IMR-90 (cell line): ENCODE measurements at regions not wholly inside any gene's neighbourhood (a gene's known extent, or its start where the extent isn't known, plus 50 kb on each side); places are given as distances from the start of the nearest gene placed in this dataset.

Experiments
- ATAC-seq: fragments of 200-7000 bp; cut with Tn5 transposase; 2 replicates; pipeline ENCODE4 v1.9.1; 2020; ENCODE audit warnings: low read depth, mild to moderate bottlenecking, moderate library complexity
- BruUV-seq: library from RNA; stranded (reverse); fragments of 400-500 nt; replicated peaks from 2 replicates; lab custom pipeline; 2021; lab: Mats Ljungman, UMichigan
- CTCF ChIA-PET: fragments of 300-600 bp; formaldehyde crosslinking; extraction: SDS; loops from one replicate; lab custom pipeline; 2021; ENCODE audit warnings: antibody characterized with exemption; lab: Yijun Ruan, JAX
- POLR2A ChIA-PET: fragments of 300-600 bp; sonication (Branson Sonifier 250); formaldehyde crosslinking; loops from one replicate; lab custom pipeline; 2022; ENCODE audit warnings: antibody characterized with exemption; ENCODE audit not compliant: unreplicated experiment; lab: Charles Lee
- DNase-seq: peaks from one replicate; pipeline ENCODE4 v3.0.0; 2013
- H2AFZ ChIP-seq: replicated peaks from 2 replicates; pipeline ENCODE3; 2013; ENCODE audit warnings: low read length, mild to moderate bottlenecking; ENCODE audit not compliant: poor library complexity
- H2AK5ac ChIP-seq: 2 replicates; pipeline ENCODE4 v1.6.1; 2013; ENCODE audit warnings: low read depth, low read length, inconsistent platforms
- H2AK9ac ChIP-seq: replicated peaks from 2 replicates; pipeline ENCODE3; 2013; ENCODE audit warnings: mild to moderate bottlenecking, low read depth, low read length, moderate library complexity; ENCODE audit not compliant: poor library complexity
- H2BK120ac ChIP-seq: 2 replicates; pipeline ENCODE4 v1.6.1; 2013; ENCODE audit warnings: low read depth, low read length, inconsistent platforms
- H2BK15ac ChIP-seq: 3 replicates; pipeline ENCODE4 v1.6.1; 2013; ENCODE audit warnings: low read depth, low read length, inconsistent platforms
- H2BK20ac ChIP-seq: 2 replicates; pipeline ENCODE4 v1.6.1; 2013; ENCODE audit warnings: low read depth, mild to moderate bottlenecking, inconsistent platforms, low read length, moderate library complexity
- H2BK5ac ChIP-seq: 2 replicates; pipeline ENCODE4 v1.6.1; 2013; ENCODE audit warnings: mild to moderate bottlenecking, low read depth, low read length, inconsistent platforms; ENCODE audit not compliant: poor library complexity, severe bottlenecking
- H3K14ac ChIP-seq: replicated peaks from 2 replicates; pipeline ENCODE4 v1.6.1; 2013; ENCODE audit warnings: low read depth, low read length, inconsistent platforms
- H3K18ac ChIP-seq: 2 replicates; pipeline ENCODE4 v1.6.1; 2013; ENCODE audit warnings: low read depth, low read length, control low read depth
- H3K23ac ChIP-seq: 2 replicates; pipeline ENCODE4 v1.6.1; 2013; ENCODE audit warnings: low read depth, low read length, inconsistent platforms
- H3K27ac ChIP-seq: 2 replicates; pipeline ENCODE4 v1.5.1; 2013; ENCODE audit warnings: mild to moderate bottlenecking, control low read depth, low read length; ENCODE audit not compliant: insufficient read depth
- H3K27me3 ChIP-seq: 2 replicates; pipeline ENCODE4 v1.6.1; 2013; ENCODE audit warnings: low read length; ENCODE audit not compliant: control insufficient read depth, insufficient read depth
- H3K36me3 ChIP-seq: 2 replicates; pipeline ENCODE4 v1.6.1; 2013; ENCODE audit warnings: low read length, mixed read lengths; ENCODE audit not compliant: control insufficient read depth, insufficient read depth
- H3K4ac ChIP-seq: 2 replicates; pipeline ENCODE4 v1.6.1; 2013; ENCODE audit warnings: low read depth, low read length, inconsistent platforms
- H3K4me1 ChIP-seq: 2 replicates; pipeline ENCODE4 v1.6.1; 2013; ENCODE audit warnings: low read length, mixed read lengths; ENCODE audit not compliant: control insufficient read depth, insufficient read depth
- H3K4me2 ChIP-seq: 2 replicates; pipeline ENCODE4 v1.6.1; 2013; ENCODE audit warnings: low read depth, mild to moderate bottlenecking, control low read depth, low read length, moderate library complexity
- H3K4me3 ChIP-seq: 2 replicates; pipeline ENCODE4 v1.5.1; 2013; ENCODE audit warnings: low read depth, mild to moderate bottlenecking, control low read depth, low read length, moderate library complexity; ENCODE audit not compliant: insufficient read depth
- H3K56ac ChIP-seq: 2 replicates; pipeline ENCODE4 v1.6.1; 2013; ENCODE audit warnings: low read length, inconsistent platforms; ENCODE audit not compliant: insufficient read depth; ENCODE audit errors: extremely low read depth
- H3K79me1 ChIP-seq, 2 experiments: 2 replicates each; pipeline ENCODE4 v1.6.1; 2013; ENCODE audit warnings: low read length in 2 of 2, inconsistent platforms in 1 of 2, low read depth in 1 of 2
- H3K9ac ChIP-seq: 2 replicates; pipeline ENCODE4 v1.6.1; 2013; ENCODE audit warnings: low read depth, low read length, control low read depth
- H3K9me1 ChIP-seq: 2 replicates; pipeline ENCODE4 v1.6.1; 2013; ENCODE audit warnings: low read length, inconsistent platforms; ENCODE audit not compliant: insufficient read depth
- H3K9me3 ChIP-seq: 2 replicates; pipeline ENCODE4 v1.6.1; 2013; ENCODE audit warnings: low read length; ENCODE audit not compliant: control insufficient read depth, insufficient read depth
- H4K20me1 ChIP-seq: 2 replicates; pipeline ENCODE4 v1.6.1; 2013; ENCODE audit warnings: low read length, inconsistent platforms; ENCODE audit not compliant: insufficient read depth
- H4K5ac ChIP-seq: 2 replicates; pipeline ENCODE4 v1.6.1; 2013; ENCODE audit warnings: mild to moderate bottlenecking, low read depth, low read length, control low read depth
- H4K8ac ChIP-seq, 2 experiments: 2 replicates each; pipeline ENCODE4 v1.6.1; 2013; ENCODE audit warnings: low read depth in 2 of 2, low read length in 2 of 2, control low read depth in 1 of 2, inconsistent platforms in 1 of 2
- H4K91ac ChIP-seq: 2 replicates; pipeline ENCODE4 v1.6.1; 2013; ENCODE audit warnings: low read depth, low read length, inconsistent platforms; ENCODE audit not compliant: insufficient read depth
- BHLHE40 ChIP-seq: fragments of 150-350 bp; IDR thresholded peaks from 2 replicates; pipeline ENCODE4 v1.6.1; 2016; ENCODE audit warnings: mild to moderate bottlenecking, low read depth, low read length
- CEBPB ChIP-seq: IDR thresholded peaks from 2 replicates; pipeline ENCODE4 v1.6.1; 2012; ENCODE audit warnings: low read depth, low read length, improper control_type of control experiment
- CHD1 ChIP-seq: IDR thresholded peaks from 2 replicates; pipeline ENCODE4 v1.6.1; 2012; ENCODE audit warnings: low read depth, low read length, improper control_type of control experiment
- CTCF ChIP-seq: conservative IDR thresholded peaks from 2 replicates; pipeline ENCODE4 v1.5.1; 2012; ENCODE audit warnings: mild to moderate bottlenecking, low read depth, low read length, improper control_type of control experiment
- ELK1 ChIP-seq: fragments of 150-350 bp; IDR thresholded peaks from 2 replicates; pipeline ENCODE4 v1.6.1; 2016; ENCODE audit warnings: low read depth, mild to moderate bottlenecking, low read length, moderate library complexity, borderline replicate concordance
- FOS ChIP-seq: fragments of 150-350 bp; IDR thresholded peaks from 2 replicates; pipeline ENCODE4 v1.6.1; 2016; ENCODE audit warnings: low read depth, low read length
- MAFK ChIP-seq: IDR thresholded peaks from 2 replicates; pipeline ENCODE4 v1.6.1; 2012; ENCODE audit warnings: low read depth, low read length, improper control_type of control experiment
- MAZ ChIP-seq: IDR thresholded peaks from 2 replicates; pipeline ENCODE4 v1.6.1; 2012; ENCODE audit warnings: low read depth, mild to moderate bottlenecking, low read length, improper control_type of control experiment, moderate library complexity, borderline replicate concordance
- NFE2L2 ChIP-seq: fragments of 150-350 bp; IDR thresholded peaks from 2 replicates; pipeline ENCODE4 v1.6.1; 2016; ENCODE audit warnings: low read depth, mild to moderate bottlenecking, low read length
- POLR2A ChIP-seq: IDR thresholded peaks from 2 replicates; pipeline ENCODE4 v1.6.1; 2012; ENCODE audit warnings: mild to moderate bottlenecking, low read depth, low read length
- RAD21 ChIP-seq: IDR thresholded peaks from 2 replicates; pipeline ENCODE4 v1.6.1; 2012; ENCODE audit warnings: low read length, improper control_type of control experiment
- RCOR1 ChIP-seq: IDR thresholded peaks from 2 replicates; pipeline ENCODE4 v1.6.1; 2012; ENCODE audit warnings: mild to moderate bottlenecking, low read length, improper control_type of control experiment; ENCODE audit not compliant: insufficient replicate concordance
- RFX5 ChIP-seq: IDR thresholded peaks from 2 replicates; pipeline ENCODE4 v1.8.0; 2012; ENCODE audit warnings: low read depth, mild to moderate bottlenecking, low read length, moderate library complexity
- SMC3 ChIP-seq: fragments of 150-350 bp; IDR thresholded peaks from 2 replicates; pipeline ENCODE4 v1.6.1; 2016; ENCODE audit warnings: low read depth, mild to moderate bottlenecking, antibody characterized with exemption, low read length, moderate library complexity
- USF2 ChIP-seq: fragments of 150-350 bp; IDR thresholded peaks from 2 replicates; pipeline ENCODE4 v1.6.1; 2017; ENCODE audit warnings: mild to moderate bottlenecking, antibody characterized with exemption, low read length, low read depth
- WGBS, 2 experiments: methylation state at CpG; one replicate each; pipeline versions ENCODE4 v1.1.5 to v1.1.7; 2013; ENCODE audit warnings: missing lambda C conversion rate in 2 of 2; ENCODE audit not compliant: insufficient read length in 1 of 2; ENCODE audit errors: extremely low coverage in 2 of 2; 5-methylcytosine and 5-hydroxymethylcytosine counted together
- dilution Hi-C: fragments of 300-500 bp; cut with HindIII; formaldehyde crosslinking; loops from one replicate; pipeline ENCODE4 v1.14.3; 2018; ENCODE audit warnings: low sequenced_read_pairs; ENCODE audit not compliant: unreplicated experiment
- in situ Hi-C: fragments of 300-500 bp; cut with MboI; formaldehyde crosslinking; loops from 3 replicates; pipeline ENCODE4 v1.14.3; 2019; ENCODE audit warnings: low sequenced_read_pairs, inconsistent platforms, mixed read lengths
- intact Hi-C: fragments of 100-400 bp; cut with micrococcal nuclease; formaldehyde crosslinking; loops from 2 replicates; pipeline ENCODE4 v1.10.0; 2022

- H3K9me3 ChIP-seq, result no peaks in the 10 kb centered on the region
- DNase-seq (peak; percentile 95), ATAC-seq (peak; percentile 56)
- H3K4me3 ChIP-seq, result no peak overlapping the region
- no peaks in the 10 kb centered on the region for H4K20me1 ChIP-seq
- peak overlapping the region; percentile 50; the same call in 1 of the 2 replicates for H3K56ac ChIP-seq
- peak overlapping the region; percentile 80 for H3K4ac ChIP-seq
- H3K4me2 ChIP-seq, result no peak overlapping the region; the same call in 1 of the 2 replicates
- H3K79me1 ChIP-seq, result peaks cover 3 to 18% of the 10 kb centered on the region in 2 experiments; a peak in 3 of 4 replicates
- peak overlapping the region; percentile 21 for H2AK9ac ChIP-seq
- peak overlapping the region; percentile 60 for H4K91ac ChIP-seq
- H2BK20ac ChIP-seq, result peak overlapping the region; percentile 96
- dilution Hi-C loops (no loop called here), intact Hi-C loops (no loop called here), in situ Hi-C loops (no loop called here)
- no peak overlapping the region for H3K9ac ChIP-seq
- peak overlapping the region; percentile 79; the same call in 1 of the 2 replicates for H3K18ac ChIP-seq
- peak overlapping the region; percentile 39 for H3K27ac ChIP-seq
- POLR2A ChIA-PET, result no interaction called here
- peaks cover 5% of the 10 kb centered on the region; the same call in 1 of the 2 replicates for H3K4me1 ChIP-seq
- CTCF ChIA-PET, result no interaction called here
- peak overlapping the region; percentile 92 for H2BK5ac ChIP-seq
- no TSS peak for BruUV-seq
- peaks cover 3% of the 10 kb centered on the region; the same call in 1 of the 2 replicates for H3K9me1 ChIP-seq
- WGBS, 2 experiments, result no CpG with 5 or more reads among the region's 1 CpG
- H4K5ac ChIP-seq, result peak overlapping the region; percentile 13; the same call in 1 of the 2 replicates
- H2AK5ac ChIP-seq, result peak overlapping the region; percentile 56
- H4K8ac ChIP-seq, result peak overlapping the region; percentile 11 to 75; a peak in 3 of 4 replicates
- peak overlapping the region; percentile 73 for H3K23ac ChIP-seq
- H2BK120ac ChIP-seq, result peak overlapping the region; percentile 94
- H3K36me3 ChIP-seq, result no peaks in the 10 kb centered on the region
- H2BK15ac ChIP-seq, result peak overlapping the region; percentile 72; the same call in 2 of the 3 replicates
- H3K14ac ChIP-seq, result peak overlapping the region; percentile 62
- H3K27me3 ChIP-seq, result no peaks in the 10 kb centered on the region
- peak overlapping the region; percentile 45 for H2AFZ ChIP-seq
- TF ChIP-seq CEBPB (peak; percentile 16; the same call in 1 of the 2 replicates), RAD21 (no peak), MAZ (no peak), CTCF (no peak), ELK1 (no peak), NFE2L2 (no peak), POLR2A (peak; percentile 23; the same call in 1 of the 2 replicates), RFX5 (no peak), SMC3 (no peak), USF2 (no peak), RCOR1 (no peak), CHD1 (0 out of 2 replicates have a peak, but pooled peaks have one; percentile 65), BHLHE40 (peak; percentile 28; the same call in 1 of the 2 replicates), MAFK (no peak), FOS (peak; percentile 78)
Measured at GRCh38 chr3:98971169-98971681, 69.7 kb upstream of the DCBLD2 start.
